HepG2 (cell line): ENCODE measurements at regions not wholly inside any gene's neighbourhood (a gene's known extent, or its start where the extent isn't known, plus 50 kb on each side); places are given as distances from the start of the nearest gene placed in this dataset.

Experiments
- ATAC-seq: fragments of 200-7000 bp; cut with Tn5 transposase; 3 replicates; pipeline ENCODE4 v1.9.1; 2020; ENCODE audit warnings: mild to moderate bottlenecking, moderate library complexity
- BruUV-seq: library from RNA; stranded (reverse); fragments of 400-500 nt; replicated peaks from 2 replicates; lab custom pipeline; 2021; lab: Mats Ljungman, UMichigan
- CTCF ChIA-PET: fragments of 300-600 bp; formaldehyde crosslinking; extraction: SDS; loops from one replicate; lab custom pipeline; 2021; ENCODE audit warnings: low total read pairs, inconsistent platforms, low intra/inter-chr PET ratio; lab: Yijun Ruan, JAX
- POLR2A ChIA-PET: fragments of 350-600 bp; sonication (Branson Sonifier 250); formaldehyde crosslinking; loops from one replicate; lab custom pipeline; 2020; ENCODE audit warnings: antibody characterized with exemption, inconsistent platforms; lab: Yijun Ruan, JAX
- DNase-seq: peaks from one replicate; pipeline ENCODE4 v3.0.0-alpha.2; 2015; ENCODE audit warnings: low spot score
- FAIRE-seq: peaks from 3 replicates; lab custom pipeline; 2011; peaks lifted over from hg19 to GRCh38; lab: Jason Lieb, UNC
- H2AFZ ChIP-seq: one replicate; pipeline ENCODE4 v1.6.1; 2011; ENCODE audit warnings: low read length, inconsistent platforms
- H3K27ac ChIP-seq: fragments of 300-600 bp; 3 replicates; pipeline ENCODE4 v1.8.0; 2011; ENCODE audit warnings: mixed run types, mild to moderate bottlenecking, mixed read lengths, low read length, inconsistent platforms; ENCODE audit not compliant: insufficient read depth; ENCODE audit errors: extremely low read length
- H3K27me3 ChIP-seq, 2 experiments: fragments of 200-600 bp in 1 of 2; 2 replicates in 1 of 2; 3 replicates in 1 of 2; pipeline versions ENCODE4 v1.6.0 to v1.8.0; 2011; ENCODE audit warnings: low read length in 2 of 2, mild to moderate bottlenecking in 2 of 2, moderate library complexity in 2 of 2, inconsistent platforms in 1 of 2; ENCODE audit not compliant: insufficient read depth in 2 of 2, control insufficient read depth in 1 of 2
- H3K36me3 ChIP-seq, 2 experiments: fragments of 200-600 bp in 1 of 2; replicated peaks in 1 of 2; 2 replicates in 1 of 2; 3 replicates in 1 of 2; pipeline versions ENCODE4 v1.5.1 to v1.8.0; 2011; ENCODE audit warnings: low read length in 2 of 2, inconsistent platforms in 1 of 2; ENCODE audit not compliant: insufficient read depth in 2 of 2, control insufficient read depth in 1 of 2
- H3K4me1 ChIP-seq: 2 replicates; pipeline ENCODE4 v1.5.1; 2012; ENCODE audit warnings: low read length, inconsistent platforms; ENCODE audit not compliant: insufficient read depth
- H3K4me2 ChIP-seq: 2 replicates; pipeline ENCODE4 v1.6.0; 2011; ENCODE audit warnings: low read depth, low read length, inconsistent platforms
- H3K4me3 ChIP-seq, 3 experiments: fragments of 200-600 bp in 1 of 3; sonication (generic), shearing (Covaris generic) in 1 of 3; replicated peaks in 1 of 3; 2 replicates each; pipeline ENCODE4 v1.5.1; 2011 to 2016; ENCODE audit warnings: low read length in 3 of 3, inconsistent platforms in 2 of 3, low read depth in 2 of 3, mild to moderate bottlenecking in 2 of 3, control low read depth in 1 of 3, mixed read lengths in 1 of 3; ENCODE audit not compliant: insufficient read depth in 1 of 3
- H3K79me2 ChIP-seq: one replicate; pipeline ENCODE4 v1.6.1; 2011; ENCODE audit warnings: low read length, inconsistent platforms; ENCODE audit not compliant: insufficient read depth
- H3K9ac ChIP-seq: 2 replicates; pipeline ENCODE4 v1.6.0; 2011; ENCODE audit warnings: mild to moderate bottlenecking, low read depth, low read length, inconsistent platforms; ENCODE audit not compliant: insufficient read depth
- H3K9me3 ChIP-seq: 2 replicates; pipeline ENCODE4 v1.5.1; 2012; ENCODE audit warnings: mild to moderate bottlenecking, low read length
- H4K20me1 ChIP-seq: 2 replicates; pipeline ENCODE4 v1.6.0; 2011; ENCODE audit warnings: inconsistent platforms, mild to moderate bottlenecking, low read length, moderate library complexity; ENCODE audit not compliant: insufficient read depth
- HES4 ChIP-seq: sonication (generic); formaldehyde crosslinking; IDR thresholded peaks from 2 replicates; pipeline ENCODE4 v1.9.0; 2021; ENCODE audit warnings: mild to moderate bottlenecking, missing genetic modification reagents, borderline replicate concordance
- MAZ ChIP-seq, 2 experiments: sonication (generic) in 1 of 2; formaldehyde crosslinking in 1 of 2; IDR thresholded peaks; 2 replicates each; pipeline versions ENCODE4 v1.5.0 to v1.6.1; 2012 to 2020; ENCODE audit warnings: low read depth in 2 of 2, mild to moderate bottlenecking in 2 of 2, borderline replicate concordance in 1 of 2, improper control_type of control experiment in 1 of 2, low read length in 1 of 2, missing genetic modification reagents in 1 of 2, moderate library complexity in 1 of 2
- WGBS: methylation state at CpG from one replicate; pipeline ENCODE4 v1.1.6; 2017; ENCODE audit warnings: low lambda C conversion rate; 5-methylcytosine and 5-hydroxymethylcytosine counted together
- in situ Hi-C: cut with HindIII; loops from 2 replicates; pipeline ENCODE4 v1.10.0; 2017; ENCODE audit warnings: low pct_unique_long_range_greater_than_20kb; ENCODE audit not compliant: extremely low pct_ligation_motif_present
- intact Hi-C: fragments of 100-400 bp; cut with micrococcal nuclease; formaldehyde crosslinking; loops from one replicate; pipeline ENCODE4 v1.10.0; 2022; ENCODE audit not compliant: unreplicated experiment

DNA sequence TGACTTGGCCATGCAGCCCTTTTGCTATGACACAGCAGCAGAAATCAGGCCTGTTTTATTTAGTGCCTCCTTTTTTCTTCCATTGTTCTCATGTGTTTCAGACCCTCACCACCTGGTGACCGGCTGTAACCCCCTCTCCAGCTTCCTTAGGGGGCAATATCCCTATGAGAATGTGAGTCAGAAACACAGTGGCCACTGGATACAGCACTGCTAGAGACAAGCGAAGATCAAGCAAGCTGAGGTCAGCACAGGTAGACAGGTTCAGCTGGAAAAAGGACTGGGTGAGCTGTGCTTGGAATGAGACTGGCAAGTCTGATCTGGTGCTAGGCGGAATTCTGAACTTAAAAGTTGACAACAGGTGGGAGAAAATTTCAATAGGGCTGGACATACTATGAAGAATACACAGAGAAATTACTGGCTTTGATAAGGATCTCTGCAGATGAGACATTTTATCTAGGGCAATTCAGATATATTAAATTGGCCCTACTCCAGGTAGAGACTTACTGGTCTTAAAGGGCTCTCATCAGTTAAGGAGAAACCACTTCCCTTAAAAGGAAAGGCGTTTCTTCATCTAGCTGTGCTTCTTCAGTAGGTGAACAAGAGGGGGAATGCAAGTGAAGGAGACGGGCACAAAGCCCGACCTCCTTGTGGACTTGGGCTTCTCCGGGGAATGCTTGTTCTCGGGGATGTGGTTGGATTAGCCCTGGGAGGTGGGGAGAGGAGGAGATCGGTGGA lies 83.3 kb downstream of the ERCC5 start:
- ChIA-PET CTCF (no interaction called here), POLR2A (no interaction called here)
- DNase-seq (no peak), ATAC-seq (no peak), FAIRE-seq (no peak)
- in situ Hi-C loops (no loop called here), intact Hi-C loops (no loop called here)
- no TSS peak for BruUV-seq
- Histone ChIP-seq H2AFZ (no peak overlapping the region), H3K4me1 (no peaks in the 10 kb centered on the region), H3K79me2 (no peaks in the 10 kb centered on the region), H3K9ac (no peak overlapping the region), H3K36me3 (no peaks in the 10 kb centered on the region), H3K27me3 (no peaks in the 10 kb centered on the region; a peak in 1 of 5 replicates), H3K4me2 (no peak overlapping the region), H4K20me1 (no peaks in the 10 kb centered on the region), H3K4me3 (no peak overlapping the region), H3K9me3 (no peaks in the 10 kb centered on the region), H3K27ac (no peak overlapping the region)
- TF ChIP-seq HES4 = no peak
- no peak for TF ChIP-seq MAZ (IDR thresholded peaks at IDR 0.05; ENCODE audit: borderline replicate concordance, low read depth, low read length)
- TF ChIP-seq MAZ (CRISPR knock-in tag; IDR thresholded peaks at IDR 0.05; ENCODE audit: low read depth) = no peak
- 11% methylated on average over 6 of the region's 9 CpGs for WGBS
